Liver (tissue), 3 donors: ENCODE measurements at regions not wholly inside any gene's neighbourhood (a gene's known extent, or its start where the extent isn't known, plus 50 kb on each side); places are given as distances from the start of the nearest gene placed in this dataset.

ENCODE experiments used
- FOXA1 ChIP-seq: IDR thresholded peaks from 2 replicates; pipeline ENCODE4 v1.6.1; 2016; ENCODE audit warnings: antibody characterized with exemption
- GABPA ChIP-seq, 2 donors: IDR thresholded peaks in 1 of 2; conservative IDR thresholded peaks in 1 of 2; 2 replicates each; pipeline ENCODE4 v1.6.1; 2016; ENCODE audit warnings: antibody characterized with exemption in 2 of 2, mild to moderate bottlenecking in 1 of 2, moderate library complexity in 1 of 2
- JUND ChIP-seq, 2 donors: IDR thresholded peaks; 2 replicates each; pipeline ENCODE4 v1.6.1; 2016; ENCODE audit warnings: antibody characterized with exemption in 2 of 2
- RAD21 ChIP-seq, 2 donors: IDR thresholded peaks; 2 replicates each; pipeline ENCODE4 v1.6.1; 2016; ENCODE audit warnings: antibody characterized with exemption in 2 of 2, mild to moderate bottlenecking in 2 of 2
- TAF1 ChIP-seq: conservative IDR thresholded peaks from 2 replicates; pipeline ENCODE4 v1.6.1; 2016; ENCODE audit warnings: antibody characterized with exemption, mild to moderate bottlenecking
- TF ChIP-seq, protein P1 (sequence below): IDR thresholded peaks from 2 replicates; pipeline ENCODE4 v1.6.1; 2016; ENCODE audit warnings: antibody characterized with exemption, mild to moderate bottlenecking
- TF ChIP-seq, protein P2 (sequence below): fragments of 150-350 bp; IDR thresholded peaks from 2 replicates; pipeline ENCODE4 v1.5.1; 2017; ENCODE audit warnings: improper control_type of control experiment, low read depth, low read length; ENCODE audit not compliant: missing input control
- donor health status: healthy.
- donor health status: healthy.

DNA sequence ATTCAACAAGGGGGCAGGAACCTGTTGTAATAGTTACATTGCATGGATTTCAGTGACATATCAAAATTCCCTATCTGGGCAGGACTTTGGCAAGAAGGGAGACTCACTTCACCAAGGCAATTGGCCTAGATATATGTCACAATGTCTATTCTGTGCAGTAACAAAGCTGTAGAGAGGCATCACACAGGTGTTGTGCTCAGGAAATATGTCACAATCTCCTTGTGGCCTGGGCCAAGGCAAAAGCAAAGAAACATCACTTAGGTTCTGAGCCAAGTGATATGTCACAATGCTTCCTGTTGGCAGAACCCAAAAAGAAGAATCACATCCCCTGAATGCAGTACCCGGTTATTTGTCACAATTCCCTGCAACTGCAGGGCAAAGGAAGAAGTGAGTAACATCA is 1020.9 kb upstream of the AMELY start:
- TF ChIP-seq, protein P1, sequence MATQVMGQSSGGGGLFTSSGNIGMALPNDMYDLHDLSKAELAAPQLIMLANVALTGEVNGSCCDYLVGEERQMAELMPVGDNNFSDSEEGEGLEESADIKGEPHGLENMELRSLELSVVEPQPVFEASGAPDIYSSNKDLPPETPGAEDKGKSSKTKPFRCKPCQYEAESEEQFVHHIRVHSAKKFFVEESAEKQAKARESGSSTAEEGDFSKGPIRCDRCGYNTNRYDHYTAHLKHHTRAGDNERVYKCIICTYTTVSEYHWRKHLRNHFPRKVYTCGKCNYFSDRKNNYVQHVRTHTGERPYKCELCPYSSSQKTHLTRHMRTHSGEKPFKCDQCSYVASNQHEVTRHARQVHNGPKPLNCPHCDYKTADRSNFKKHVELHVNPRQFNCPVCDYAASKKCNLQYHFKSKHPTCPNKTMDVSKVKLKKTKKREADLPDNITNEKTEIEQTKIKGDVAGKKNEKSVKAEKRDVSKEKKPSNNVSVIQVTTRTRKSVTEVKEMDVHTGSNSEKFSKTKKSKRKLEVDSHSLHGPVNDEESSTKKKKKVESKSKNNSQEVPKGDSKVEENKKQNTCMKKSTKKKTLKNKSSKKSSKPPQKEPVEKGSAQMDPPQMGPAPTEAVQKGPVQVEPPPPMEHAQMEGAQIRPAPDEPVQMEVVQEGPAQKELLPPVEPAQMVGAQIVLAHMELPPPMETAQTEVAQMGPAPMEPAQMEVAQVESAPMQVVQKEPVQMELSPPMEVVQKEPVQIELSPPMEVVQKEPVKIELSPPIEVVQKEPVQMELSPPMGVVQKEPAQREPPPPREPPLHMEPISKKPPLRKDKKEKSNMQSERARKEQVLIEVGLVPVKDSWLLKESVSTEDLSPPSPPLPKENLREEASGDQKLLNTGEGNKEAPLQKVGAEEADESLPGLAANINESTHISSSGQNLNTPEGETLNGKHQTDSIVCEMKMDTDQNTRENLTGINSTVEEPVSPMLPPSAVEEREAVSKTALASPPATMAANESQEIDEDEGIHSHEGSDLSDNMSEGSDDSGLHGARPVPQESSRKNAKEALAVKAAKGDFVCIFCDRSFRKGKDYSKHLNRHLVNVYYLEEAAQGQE = no peak
- TF ChIP-seq, protein P2, sequence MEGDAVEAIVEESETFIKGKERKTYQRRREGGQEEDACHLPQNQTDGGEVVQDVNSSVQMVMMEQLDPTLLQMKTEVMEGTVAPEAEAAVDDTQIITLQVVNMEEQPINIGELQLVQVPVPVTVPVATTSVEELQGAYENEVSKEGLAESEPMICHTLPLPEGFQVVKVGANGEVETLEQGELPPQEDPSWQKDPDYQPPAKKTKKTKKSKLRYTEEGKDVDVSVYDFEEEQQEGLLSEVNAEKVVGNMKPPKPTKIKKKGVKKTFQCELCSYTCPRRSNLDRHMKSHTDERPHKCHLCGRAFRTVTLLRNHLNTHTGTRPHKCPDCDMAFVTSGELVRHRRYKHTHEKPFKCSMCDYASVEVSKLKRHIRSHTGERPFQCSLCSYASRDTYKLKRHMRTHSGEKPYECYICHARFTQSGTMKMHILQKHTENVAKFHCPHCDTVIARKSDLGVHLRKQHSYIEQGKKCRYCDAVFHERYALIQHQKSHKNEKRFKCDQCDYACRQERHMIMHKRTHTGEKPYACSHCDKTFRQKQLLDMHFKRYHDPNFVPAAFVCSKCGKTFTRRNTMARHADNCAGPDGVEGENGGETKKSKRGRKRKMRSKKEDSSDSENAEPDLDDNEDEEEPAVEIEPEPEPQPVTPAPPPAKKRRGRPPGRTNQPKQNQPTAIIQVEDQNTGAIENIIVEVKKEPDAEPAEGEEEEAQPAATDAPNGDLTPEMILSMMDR = no peak
- TF ChIP-seq JUND (IDR thresholded peaks at IDR 0.05) (no peak), GABPA (IDR thresholded peaks at IDR 0.05 in 1 of 2, conservative IDR thresholded peaks at IDR 0.05 in 1 of 2) (no peak), FOXA1 (no peak), RAD21 (IDR thresholded peaks at IDR 0.05) (no peak), TAF1 (no peak)
